CD4-positive, alpha-beta T cell treated with Interleukin-12 subunit alpha and Interleukin-12 subunit beta, for 1 hour (primary cell): ENCODE measurements at regions not wholly inside any gene's neighbourhood (a gene's known extent, or its start where the extent isn't known, plus 50 kb on each side); places are given as distances from the start of the nearest gene placed in this dataset.

Experiments used
- DNase-seq: peaks from one replicate; pipeline ENCODE4 v3.0.0-alpha.2; 2020

DNA sequence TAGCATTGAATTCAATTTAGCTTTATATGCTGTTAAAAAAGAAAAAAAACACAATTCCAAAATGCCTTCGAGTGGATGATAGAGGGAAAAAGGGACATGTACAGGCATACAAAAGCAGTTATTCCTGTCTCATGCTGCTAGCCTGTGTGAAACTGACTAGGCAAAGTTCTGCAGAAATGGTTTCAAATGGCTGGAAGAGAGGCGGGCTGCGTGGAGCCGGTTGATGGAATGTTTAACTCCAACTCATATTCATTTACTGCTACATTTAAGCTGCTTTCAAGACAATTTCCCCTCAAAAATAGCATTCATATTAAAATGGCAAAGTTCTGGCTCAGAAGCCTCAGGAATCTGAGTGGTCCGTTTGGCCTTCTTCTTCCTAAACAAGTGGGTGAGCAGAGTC is 143.8 kb upstream of the PPARGC1A start:
- DNase-seq, result no peak

DNA sequence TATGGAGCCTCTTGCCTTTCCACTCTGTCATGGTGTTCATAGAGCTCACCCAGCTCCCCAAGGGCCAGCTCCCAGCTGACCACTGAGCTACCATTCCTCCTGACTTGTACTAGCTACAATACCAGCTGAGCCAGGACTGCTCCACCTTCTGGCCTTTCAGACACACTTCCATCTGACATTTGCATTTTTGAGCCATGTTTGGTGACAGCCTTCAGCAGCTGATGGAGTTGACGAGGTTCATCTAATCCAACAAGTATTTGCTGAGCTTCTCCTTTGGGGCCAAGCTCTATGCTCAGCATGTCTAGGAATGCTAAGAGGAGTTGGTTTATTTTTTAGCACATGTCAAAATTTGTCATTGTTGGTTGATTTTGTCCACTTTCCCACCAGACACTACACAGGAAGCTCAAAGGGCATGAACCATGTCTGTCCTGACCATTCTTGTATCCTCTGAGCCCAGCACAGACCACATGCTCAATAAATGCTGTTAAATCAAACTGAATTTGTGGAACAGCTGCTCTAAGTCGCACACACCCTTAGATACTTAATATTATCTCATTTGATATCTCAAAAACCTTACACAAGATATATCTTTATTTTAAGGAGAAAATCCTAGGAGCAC is 142.6 kb upstream of the PPARGC1A start:
- DNase-seq, result no peak

DNA sequence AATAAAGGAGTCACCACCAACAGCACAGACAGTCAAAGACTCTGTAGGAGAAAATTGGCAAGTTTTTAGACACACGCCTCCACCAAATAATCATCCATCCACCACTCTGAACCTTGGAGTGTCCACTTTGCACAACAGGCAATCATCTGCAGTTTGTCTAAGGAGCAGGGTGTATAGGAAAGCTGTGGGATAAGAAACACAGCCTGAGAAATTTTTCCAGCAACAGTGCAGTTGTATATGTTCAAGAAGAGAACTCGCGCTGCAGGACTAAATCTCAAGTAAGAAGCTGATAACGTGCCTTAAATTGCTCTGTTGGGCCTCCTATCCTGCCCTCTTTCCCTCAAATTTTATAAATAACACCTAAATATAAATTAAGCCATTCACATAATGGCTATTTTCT is 136.7 kb upstream of the PPARGC1A start:
- no peak for DNase-seq

DNA sequence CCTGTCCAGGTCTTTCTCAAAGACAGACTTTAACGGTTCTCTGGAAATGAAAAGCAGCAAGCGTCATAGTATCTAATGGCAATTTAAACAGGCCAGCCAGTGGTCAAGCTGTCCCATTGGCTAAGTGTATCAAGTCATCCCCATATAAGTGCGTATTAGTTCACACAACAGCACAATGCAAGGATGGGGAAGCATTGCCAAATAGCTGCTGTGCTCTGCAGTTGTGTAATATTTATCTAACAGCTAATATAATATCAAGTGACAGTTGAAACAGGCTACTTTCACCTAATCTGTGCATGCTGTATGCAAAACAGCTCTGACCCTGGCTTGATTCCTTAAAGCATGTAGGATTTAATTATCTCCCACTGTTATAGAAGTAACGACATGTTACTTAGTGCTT is 134.8 kb upstream of the PPARGC1A start:
- no peak for DNase-seq

DNA sequence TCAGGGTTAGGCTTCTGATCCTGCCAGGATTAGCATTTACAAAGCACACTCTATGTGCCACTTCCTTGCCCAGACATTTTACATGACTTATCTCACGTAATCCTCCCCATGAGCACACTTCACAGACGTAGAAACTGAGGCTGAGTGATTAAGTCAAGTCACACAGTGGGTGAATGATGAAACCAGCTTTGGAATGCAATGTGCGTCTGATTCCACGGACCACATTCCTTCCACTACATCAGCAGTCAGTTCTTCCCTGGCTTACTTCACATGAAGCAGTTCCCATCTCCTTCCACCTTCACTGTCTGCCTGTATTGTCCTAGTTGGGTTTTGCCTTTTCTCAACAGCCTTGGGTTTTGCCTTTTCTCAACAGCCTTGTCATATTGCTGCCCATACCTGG is 134.3 kb upstream of the PPARGC1A start:
- DNase-seq, result no peak

DNA sequence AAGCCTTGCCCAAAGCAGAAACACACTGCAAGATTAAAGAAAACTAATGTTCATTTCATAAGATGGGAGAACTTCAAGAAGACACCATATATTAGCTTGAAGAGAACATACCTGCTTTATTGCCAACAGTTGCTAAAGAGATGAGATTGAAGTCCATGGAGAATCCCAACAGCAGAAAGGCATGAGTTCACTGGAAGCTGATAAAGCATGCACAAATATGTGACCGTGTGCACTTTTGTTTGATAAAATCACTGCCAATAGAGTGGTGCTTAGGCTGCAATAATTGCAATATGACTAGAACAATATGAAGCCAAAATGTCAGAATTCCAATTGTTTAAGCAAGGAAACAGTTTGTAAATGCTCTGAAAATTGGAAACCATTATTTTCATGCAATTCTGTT is 125.9 kb upstream of the PPARGC1A start:
- no peak for DNase-seq

DNA sequence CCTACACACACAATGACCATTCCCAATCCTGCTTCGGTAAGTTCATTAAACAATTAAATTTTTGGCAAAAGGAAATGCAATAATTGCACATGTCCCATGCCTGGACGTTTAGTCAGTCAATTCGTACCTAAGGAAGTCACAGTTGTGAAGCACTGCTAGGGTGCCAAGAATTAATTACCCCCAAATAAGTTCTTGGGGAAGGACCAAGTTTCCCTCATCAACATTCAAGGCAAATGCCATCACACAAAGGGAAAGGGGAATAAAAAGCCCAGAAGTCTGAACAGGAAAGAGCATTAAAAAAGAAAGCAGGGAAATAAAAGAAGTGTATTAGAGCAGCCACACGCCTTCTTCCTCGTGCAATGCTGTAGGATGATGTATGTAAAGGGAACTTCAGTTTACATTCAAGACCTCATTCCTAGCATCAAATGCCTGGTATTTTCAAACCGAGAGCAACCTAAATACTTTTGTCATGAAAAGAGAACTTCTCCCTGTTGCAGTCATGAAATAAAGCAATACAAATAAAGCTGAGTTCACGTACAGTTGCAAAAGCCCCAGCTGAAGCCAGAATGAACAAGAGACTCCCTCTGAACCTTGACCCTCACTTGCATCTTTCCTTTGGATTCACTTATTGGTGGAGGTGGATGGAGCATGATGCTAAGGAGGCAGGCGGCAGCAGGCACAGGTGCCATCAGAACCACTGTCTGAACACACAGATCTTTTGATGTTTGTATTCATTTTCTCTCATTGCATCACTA is 124.0 kb upstream of the PPARGC1A start:
- no peak for DNase-seq

DNA sequence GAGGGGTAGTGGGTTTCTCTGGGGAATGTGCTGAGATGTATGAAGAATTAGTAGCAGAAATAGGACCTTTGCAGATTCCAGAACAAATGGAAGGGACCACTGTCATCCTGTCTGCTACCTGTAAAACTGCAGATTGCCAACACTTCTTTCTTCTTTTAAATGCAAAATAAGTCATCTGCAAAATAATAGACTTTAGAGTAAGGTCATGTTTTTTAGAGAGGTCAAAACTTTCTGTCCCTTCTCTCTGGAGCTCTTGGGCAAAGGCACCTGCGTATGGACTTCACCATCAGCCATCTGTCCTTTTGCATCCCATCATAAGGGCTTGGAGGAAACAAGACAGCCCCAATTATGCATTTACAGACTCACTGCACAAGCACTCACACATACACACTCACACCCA is 121.1 kb upstream of the PPARGC1A start:
- DNase-seq, result no peak

DNA sequence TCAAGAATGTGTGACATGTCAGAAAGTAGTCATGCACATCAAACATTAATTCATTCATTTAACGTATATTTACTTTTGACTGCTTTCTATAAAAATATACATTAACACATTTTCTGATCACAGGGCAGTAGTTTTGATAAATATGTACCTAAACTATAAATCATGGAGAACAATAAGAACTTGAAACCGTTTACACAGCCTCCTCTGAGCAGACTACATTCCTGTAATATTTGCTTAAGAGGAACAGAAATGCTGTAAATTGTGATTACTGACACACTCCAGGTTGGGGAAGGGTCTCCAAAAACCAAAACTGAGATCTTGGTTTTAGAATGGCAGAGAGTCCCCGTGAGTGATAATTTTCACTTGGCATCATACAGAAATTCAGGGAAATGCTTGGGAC is 120.7 kb upstream of the PPARGC1A start:
- no peak for DNase-seq

DNA sequence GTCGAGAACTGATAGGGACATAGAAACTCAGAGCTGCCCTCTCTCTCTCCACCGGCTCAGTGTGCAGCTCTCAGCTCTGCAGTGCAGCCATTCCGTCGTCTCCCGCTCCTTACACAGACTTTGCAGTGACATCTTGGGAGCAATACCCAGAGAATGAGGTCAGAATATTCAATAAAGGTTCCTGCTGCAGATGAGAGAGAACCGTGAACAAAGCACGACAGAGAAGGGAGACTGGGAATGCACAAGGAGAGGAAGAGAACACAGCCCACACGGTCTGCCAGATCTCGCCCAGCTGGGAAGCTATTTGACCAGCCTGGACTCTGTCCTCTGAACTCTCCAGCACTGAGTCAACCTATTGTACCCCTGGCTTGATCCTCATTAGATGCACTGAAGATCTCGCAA is 118.0 kb upstream of the PPARGC1A start:
- DNase-seq, result no peak

DNA sequence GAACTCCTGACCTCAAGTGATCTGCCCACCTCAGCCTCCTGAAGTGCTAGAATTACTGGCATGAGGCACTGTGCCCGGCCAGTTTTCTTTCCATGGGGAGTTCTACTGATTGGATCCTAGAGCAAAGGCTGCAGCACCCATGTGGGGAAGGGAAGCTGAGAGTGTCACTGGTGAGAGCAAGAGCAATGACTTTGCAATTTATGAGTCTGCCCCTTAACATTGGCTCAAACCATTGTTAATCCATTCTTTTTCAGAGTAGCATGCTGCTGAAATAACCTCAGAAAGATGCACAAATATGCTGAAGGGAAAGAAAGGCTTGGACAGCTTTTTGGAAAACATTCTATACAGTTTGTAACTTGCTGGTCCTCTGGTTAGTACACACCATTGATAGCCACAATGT is 116.4 kb upstream of the PPARGC1A start:
- no peak for DNase-seq

DNA sequence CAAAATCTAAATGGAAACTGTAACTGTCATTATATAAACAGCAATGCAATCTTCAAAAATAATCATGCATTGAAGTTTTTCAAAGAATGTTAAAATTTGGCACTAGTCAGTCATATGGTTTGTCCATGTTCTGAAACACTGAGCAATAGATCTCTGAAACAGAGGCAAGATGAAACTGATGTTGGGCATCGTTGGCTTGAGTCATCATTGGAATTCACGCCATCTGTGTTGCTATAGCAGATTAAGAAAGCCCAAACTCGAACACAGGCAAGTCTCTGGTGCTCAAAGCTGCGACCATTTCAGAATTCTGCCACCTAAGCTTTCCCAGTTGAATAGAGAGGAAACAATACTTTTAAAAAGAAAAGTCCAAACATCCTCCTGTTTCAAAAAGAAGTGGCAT is 114.1 kb upstream of the PPARGC1A start:
- DNase-seq, result no peak

DNA sequence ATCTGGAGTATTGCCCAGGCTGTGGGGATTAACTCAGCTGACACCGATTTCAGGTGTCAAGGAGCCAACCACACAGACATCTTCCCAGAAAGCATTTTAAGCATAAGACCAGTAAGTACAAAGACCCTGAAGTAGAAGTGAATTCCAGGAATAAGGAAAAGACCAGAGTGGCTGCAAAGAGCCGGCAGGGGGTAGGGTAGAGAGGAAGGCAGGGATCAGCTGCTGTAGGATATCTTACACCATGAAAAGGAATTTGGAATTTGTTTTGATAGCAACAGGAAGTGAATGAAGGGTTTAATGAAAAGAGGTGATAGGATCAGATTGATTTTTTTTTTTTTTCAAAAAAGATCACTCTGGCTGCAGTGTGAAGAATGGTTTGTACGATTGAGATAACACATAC is 113.6 kb upstream of the PPARGC1A start:
- DNase-seq, result no peak

DNA sequence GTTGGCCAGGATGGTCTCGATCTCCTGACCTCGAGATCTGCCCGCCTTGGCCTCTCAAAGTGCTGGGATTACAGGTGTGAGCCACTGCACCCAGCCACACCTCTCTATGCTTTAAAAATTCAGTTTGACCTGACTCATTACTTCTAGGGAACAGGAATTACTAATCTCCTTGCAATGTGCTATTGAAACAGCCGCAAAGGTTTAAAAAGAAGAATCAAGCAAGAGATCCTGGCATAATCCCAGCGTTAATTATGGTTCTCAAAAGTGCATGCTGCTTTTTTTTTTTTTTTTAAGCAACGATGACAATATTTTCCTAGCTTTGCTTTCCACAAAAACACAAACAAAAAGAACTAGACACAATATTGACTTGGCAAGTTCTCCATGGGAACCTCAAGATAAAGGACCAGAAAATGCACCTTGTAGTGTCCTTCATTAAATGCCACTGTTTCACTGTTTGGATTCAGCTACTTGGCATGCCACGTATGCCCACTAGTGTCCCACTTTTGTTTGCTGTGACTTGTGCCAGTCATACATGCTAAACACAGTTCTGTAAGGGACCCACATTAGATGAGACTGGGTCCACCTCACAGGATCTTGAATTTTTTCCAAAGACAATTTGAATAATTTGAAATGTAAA is 112.6 kb upstream of the PPARGC1A start:
- DNase-seq, result no peak

DNA sequence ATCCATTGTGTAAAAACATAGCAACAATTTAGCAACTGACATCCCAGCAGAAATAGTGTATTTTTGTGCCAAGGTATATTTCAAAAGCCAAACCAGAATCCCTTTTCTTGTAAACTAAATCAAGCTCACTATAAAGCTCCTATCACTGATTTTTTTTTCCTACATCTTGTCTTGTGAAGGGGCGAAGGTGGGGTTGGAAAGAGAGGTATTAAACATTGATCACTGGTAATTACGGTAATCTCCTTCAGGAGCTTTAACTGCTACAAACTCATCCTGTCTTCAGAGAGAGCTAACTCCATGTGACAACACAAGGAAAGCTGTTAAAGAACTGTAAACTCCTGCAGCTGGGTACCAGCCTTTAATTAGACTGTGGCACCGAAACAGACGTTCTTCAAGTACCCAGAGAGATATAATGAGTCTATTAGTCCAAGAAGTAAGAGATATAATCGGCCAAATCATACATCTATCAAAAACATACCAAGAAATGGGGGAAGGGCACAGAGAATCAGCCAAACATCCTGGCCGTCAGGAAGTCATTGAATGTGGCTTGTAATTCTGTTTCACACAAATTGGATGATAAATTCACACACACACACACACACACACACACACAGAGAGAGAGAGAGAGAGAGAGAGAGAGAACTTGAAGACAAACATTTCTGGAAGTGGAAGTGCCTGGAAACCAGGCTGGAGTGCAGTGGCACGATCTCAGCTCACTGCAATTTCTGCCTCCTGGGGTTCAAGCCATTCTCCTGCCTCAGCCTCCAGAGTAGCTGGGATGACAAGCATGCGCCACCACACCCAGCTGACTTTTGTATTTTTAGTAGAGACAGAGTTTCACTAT is 111.9 kb upstream of the PPARGC1A start:
- no peak for DNase-seq

DNA sequence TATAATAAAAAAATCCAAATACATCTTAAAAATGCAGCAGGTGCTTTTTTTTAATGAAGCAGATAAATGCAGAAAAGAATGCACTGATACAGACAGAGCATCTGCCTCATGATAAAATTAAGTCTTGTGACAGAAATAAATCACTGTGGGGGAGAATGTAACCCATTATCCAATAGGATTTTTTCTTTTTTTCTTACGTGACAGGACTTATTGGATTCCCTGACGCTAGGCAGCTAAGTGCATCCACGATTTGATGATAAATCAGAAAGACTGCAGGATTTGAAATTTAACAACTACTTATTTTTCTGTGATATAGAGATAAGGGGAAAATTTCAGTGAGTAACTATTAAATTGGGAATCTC is 110.6 kb upstream of the PPARGC1A start:
- DNase-seq, result no peak

DNA sequence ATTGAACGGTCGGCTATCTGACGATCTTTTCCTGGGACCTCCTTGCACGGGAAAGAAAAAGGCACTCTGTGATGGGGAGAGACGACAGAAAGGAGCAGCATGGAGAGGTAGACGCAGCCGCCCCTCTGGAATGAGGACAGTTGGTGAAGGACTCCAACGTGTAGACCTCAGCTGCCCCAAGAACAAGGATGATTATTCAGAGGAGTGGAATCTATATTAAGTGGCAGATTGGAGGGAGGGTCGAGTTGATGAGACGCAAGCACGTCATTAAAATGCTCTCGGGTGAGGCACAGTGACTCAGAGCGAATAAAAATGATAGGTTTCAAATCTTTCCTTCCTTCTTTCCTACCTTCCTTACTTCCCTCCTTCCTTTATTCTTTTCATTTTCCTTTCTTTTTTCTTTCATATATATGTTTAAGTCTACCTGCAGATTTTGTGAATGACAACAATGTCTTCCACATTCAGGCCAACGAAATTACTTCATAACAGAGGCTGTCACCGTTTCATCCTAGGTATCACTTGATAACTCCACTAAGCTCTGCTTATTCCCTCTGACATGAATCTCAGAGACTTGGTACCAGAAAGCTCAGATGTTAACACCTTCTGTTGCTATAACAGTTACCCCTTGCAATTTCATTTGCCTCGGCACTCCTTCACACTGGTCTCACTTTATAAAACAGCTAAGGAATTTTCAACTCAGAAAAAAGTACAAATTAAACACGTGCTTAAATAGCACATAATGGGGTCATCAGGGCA is 110.0 kb upstream of the PPARGC1A start:
- no peak for DNase-seq

DNA sequence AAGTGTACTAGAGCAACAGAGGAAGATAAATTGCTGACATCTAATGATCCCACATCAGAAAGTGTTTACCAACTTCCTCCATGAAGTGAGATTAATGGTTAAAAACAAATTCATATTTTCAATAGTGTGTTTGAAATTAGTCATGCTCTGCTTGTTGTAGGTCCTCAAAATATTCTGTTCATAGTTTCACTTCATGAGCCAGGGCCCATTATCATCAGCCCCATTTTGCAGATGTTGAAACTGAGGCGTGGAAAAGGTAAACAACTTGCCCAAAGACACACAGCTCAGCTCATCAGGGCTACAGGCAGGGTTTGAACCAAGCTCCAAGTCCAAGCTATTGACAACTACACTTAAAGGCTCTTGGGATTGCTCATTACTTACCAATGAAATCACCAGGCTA is 103.5 kb upstream of the PPARGC1A start:
- DNase-seq, result no peak

DNA sequence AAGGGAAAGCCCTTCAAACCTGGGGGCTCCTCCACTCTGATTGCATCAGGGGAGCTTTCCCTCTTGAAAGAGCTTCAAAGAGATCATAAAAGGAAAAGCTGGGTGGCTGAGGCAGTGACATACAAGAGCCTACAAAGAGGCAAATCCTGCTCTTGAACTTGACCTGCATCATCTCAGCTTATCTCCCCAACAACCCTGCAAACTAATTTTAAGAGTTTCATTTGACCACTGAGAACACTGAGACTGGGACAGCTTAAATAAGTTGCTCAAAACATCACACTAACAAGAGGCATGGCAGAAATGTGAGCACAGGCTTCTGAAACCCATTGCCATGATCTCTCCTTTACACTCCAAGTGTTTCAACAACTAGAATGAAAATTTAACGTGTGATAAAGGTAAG is 101.6 kb upstream of the PPARGC1A start:
- no peak for DNase-seq

DNA sequence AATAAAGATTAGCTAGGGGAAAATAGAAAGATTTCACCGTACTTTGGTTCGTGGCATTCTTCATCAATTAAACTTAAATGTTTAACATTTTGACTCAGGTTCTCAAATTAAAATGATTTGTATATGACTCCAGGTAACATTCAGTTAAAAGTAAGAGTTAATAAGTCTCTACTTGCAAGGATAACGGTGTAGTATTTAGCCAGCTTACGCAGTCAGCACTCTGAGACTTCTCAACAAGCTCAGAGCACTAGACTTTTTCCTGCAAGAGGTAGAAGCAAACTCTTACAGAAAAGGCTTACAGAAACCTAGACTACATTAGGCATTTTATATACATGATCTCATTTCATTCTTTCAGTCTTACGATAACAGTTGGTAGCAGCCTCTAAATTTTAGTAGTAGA is 96.4 kb upstream of the PPARGC1A start:
- DNase-seq, result no peak

DNA sequence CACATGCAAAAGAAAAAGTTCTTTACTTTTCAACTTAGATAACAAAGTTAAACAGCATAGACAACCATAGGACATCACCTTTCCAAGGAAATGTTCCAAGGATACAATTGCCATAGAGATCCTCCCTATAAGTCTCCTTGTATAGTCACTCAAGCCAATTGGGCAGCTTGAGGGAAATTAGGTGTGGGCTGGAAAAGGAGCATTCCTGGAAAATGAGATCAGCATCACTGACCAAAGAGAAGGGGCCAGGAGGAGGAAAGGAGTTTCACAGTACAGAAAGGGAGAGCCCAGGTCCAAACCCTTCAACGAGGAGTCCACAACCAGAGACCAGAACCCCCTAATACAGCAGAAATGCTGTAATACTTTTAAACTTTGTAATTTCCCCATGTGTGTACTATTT is 91.5 kb upstream of the PPARGC1A start:
- DNase-seq, result no peak

DNA sequence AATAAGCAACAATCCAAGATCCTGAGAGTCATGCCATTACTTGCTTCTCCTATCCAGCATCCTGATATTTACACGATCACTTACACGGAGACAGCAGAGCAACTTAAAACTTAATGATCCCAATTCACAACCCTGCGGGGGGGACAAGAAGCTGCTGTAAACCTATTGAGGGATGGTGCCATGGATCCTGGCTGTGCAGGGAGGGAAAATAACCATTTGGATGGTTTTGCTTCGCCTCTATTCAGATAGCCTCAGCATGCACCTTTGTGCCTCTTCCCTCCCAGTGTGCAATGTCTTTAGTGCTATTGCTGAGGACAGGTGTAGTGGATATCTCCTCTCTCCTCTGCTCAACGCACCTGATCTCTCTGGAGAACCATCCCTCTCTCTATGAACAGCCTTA is 89.7 kb upstream of the PPARGC1A start:
- DNase-seq, result no peak

DNA sequence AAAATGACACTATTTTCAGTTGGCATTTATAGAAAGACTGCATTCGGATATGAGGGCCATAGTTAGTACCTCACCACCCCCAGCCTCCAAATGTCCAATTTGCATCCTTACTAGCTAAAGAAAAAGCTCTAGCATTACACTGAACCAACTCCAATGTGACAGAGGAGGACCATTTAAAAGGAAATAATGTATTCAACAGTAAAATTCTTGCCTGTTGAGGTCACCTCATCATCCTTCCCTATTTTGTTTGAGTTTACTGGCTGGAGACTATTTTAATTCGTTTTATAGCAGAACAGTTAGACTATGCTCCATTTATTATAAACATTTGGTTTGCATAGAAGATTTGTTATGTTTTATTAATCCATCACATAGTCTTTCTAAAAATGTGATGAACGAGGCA is 88.2 kb upstream of the PPARGC1A start:
- no peak for DNase-seq
